ENCODE measurements at regions not wholly inside any gene's neighbourhood (a gene's known extent, or its start where the extent isn't known, plus 50 kb on each side); places are given as distances from the start of the nearest gene placed in this dataset.

DNA sequence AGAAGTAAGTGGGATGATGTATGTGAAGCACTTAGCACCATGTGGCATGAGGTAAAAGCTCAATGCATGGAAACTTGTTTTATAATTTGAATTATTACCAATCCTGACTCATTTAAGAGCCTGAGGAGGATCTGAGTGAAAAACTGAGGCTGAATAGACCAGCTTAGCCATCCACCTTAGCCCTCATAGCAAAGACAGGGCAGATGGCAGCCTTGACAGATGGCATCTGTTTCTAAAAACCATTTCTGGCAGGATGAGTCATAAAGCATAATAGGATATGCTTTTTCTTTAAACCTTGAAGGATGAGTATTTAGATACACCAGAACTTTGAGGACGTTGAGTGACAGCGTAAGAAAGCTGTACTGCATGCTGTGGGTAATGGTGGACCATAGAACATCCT is 61.0 kb upstream of the NAV2 start:
- no peak for TF ChIP-seq EP300 (IDR thresholded peaks at IDR 0.05; ENCODE audit: borderline replicate concordance)
- TF ChIP-seq, protein P1, sequence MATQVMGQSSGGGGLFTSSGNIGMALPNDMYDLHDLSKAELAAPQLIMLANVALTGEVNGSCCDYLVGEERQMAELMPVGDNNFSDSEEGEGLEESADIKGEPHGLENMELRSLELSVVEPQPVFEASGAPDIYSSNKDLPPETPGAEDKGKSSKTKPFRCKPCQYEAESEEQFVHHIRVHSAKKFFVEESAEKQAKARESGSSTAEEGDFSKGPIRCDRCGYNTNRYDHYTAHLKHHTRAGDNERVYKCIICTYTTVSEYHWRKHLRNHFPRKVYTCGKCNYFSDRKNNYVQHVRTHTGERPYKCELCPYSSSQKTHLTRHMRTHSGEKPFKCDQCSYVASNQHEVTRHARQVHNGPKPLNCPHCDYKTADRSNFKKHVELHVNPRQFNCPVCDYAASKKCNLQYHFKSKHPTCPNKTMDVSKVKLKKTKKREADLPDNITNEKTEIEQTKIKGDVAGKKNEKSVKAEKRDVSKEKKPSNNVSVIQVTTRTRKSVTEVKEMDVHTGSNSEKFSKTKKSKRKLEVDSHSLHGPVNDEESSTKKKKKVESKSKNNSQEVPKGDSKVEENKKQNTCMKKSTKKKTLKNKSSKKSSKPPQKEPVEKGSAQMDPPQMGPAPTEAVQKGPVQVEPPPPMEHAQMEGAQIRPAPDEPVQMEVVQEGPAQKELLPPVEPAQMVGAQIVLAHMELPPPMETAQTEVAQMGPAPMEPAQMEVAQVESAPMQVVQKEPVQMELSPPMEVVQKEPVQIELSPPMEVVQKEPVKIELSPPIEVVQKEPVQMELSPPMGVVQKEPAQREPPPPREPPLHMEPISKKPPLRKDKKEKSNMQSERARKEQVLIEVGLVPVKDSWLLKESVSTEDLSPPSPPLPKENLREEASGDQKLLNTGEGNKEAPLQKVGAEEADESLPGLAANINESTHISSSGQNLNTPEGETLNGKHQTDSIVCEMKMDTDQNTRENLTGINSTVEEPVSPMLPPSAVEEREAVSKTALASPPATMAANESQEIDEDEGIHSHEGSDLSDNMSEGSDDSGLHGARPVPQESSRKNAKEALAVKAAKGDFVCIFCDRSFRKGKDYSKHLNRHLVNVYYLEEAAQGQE (IDR thresholded peaks at IDR 0.05; ENCODE audit: low read depth): no peak
- TF ChIP-seq, protein P2, sequence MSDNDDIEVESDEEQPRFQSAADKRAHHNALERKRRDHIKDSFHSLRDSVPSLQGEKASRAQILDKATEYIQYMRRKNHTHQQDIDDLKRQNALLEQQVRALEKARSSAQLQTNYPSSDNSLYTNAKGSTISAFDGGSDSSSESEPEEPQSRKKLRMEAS (IDR thresholded peaks at IDR 0.05): no peak
- no peak for TF ChIP-seq RAD21 (IDR thresholded peaks at IDR 0.05; ENCODE audit: low read depth)
- TF ChIP-seq FOXM1 (IDR thresholded peaks at IDR 0.05; ENCODE audit: borderline replicate concordance, low read depth): no peak
- TF ChIP-seq YY1 (IDR thresholded peaks at IDR 0.05; ENCODE audit: low read depth): no peak

Data from Ishikawa (cell line).